ENCODE measurements at regions not wholly inside any gene's neighbourhood (a gene's known extent, or its start where the extent isn't known, plus 50 kb on each side); places are given as distances from the start of the nearest gene placed in this dataset.

GRCh38 chr6:210778-211374, 81.4 kb upstream of the DUSP22 start:
- DNase-seq: no peak

DNA sequence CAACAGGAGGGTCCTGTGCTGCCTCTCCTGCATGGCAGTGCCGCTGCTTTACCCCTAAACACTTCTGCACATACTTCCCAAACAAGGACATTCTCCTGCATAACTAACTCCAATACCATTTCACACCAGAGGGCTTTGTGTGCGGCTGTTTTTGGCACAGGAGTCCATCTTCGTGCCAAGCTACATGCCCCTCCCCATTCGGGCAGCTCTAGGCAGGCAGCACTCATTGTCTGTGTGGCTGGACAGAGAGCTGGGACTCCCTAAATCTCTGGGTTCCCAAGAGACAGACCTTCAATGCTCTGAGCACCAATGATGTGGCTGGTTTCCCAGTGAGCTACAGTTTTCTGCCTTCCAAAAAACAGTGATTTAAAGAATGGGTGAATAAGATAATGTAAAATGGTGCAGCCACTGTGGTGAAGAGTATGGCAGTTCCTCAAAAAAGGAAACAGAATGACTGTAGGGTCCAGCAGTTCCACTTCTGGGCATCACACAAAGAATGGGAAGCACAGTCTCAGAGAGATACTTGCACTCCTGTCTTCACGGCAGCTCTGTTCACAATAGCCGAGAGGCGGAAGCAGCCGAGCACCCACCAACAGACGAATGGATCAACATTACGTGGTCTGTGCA, 80.3 kb upstream of the DUSP22 start:
- DNase-seq: no peak

- no peak for DNase-seq
These were observed 79.0 kb upstream of the DUSP22 start for GRCh38 chr6:213284-213683.

- DNase-seq: no peak
These were observed 77.9 kb upstream of the DUSP22 start for GRCh38 chr6:214428-214827.

DNA sequence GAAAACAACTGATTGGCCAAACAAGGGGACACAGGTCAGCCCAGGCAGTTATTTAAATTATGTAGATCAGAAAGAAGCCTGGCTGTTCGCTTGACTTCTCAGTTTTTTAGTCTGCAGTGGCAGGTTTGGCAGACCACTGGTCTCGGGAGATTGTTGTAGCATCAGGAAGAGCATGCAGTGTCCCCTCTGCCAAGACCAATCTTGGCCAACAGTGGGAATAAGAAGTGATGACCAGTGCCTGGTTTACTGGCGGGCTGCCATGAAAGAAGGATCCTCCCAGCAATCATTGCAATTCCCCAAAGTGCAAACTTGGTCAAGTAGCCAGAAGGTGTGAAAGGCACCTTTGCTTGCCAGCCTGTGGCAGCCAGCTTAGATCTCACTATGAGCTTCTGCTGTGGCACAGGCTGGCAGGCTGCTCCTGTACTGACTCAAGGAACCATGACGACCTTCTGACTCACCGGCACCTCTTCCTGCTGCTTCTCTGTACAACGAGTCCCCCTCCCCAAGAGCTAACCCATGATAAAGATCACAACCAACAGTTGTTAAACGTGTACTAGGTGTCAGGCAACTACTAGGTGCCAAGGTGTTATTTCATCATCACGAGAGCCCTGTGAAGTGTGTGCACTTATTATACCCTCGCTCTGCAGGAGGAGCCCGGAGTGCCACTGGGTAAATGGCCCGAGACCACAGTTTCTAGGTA, 76.8 kb upstream of the DUSP22 start:
- DNase-seq: peak; percentile 77 to 84

GRCh38 chr6:217048-217659, 75.1 kb upstream of the DUSP22 start:
- DNase-seq: peak; percentile 65 to 70

GRCh38 chr6:218153-219018, 73.9 kb upstream of the DUSP22 start:
- DNase-seq: no peak

DNA sequence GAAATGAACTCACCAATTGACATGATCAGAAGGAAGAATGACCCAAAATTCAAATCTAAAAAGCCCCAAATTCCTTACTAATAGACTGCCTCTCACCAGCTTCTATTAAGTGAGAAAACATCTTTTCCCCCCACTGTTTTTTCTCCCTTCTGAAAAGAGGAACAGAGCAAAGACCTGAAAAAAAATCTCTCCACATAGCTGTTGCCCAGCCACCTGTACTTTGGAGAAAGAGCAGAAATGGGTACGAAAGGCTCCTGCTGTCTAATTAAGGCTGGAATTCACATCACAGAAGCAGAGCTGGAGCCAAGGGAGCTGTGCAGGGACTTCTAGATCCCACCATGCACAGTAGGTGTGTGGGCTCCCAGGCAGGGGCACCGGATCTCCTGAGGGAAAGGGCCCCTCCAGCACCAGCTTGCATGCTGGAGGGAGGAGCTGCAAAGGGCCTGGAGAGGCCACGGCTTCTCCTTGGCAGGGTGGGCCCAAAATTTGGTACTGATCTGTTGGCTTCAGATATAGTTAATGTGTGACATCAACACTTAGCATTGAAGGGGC, 73.2 kb upstream of the DUSP22 start:
- DNase-seq: no peak

- DNase-seq: peak in 1 of 2 experiments; percentile 42
These were observed 72.6 kb upstream of the DUSP22 start for GRCh38 chr6:219641-220198.

- no peak for DNase-seq
These were observed 72.0 kb upstream of the DUSP22 start for GRCh38 chr6:220312-220711.

DNA sequence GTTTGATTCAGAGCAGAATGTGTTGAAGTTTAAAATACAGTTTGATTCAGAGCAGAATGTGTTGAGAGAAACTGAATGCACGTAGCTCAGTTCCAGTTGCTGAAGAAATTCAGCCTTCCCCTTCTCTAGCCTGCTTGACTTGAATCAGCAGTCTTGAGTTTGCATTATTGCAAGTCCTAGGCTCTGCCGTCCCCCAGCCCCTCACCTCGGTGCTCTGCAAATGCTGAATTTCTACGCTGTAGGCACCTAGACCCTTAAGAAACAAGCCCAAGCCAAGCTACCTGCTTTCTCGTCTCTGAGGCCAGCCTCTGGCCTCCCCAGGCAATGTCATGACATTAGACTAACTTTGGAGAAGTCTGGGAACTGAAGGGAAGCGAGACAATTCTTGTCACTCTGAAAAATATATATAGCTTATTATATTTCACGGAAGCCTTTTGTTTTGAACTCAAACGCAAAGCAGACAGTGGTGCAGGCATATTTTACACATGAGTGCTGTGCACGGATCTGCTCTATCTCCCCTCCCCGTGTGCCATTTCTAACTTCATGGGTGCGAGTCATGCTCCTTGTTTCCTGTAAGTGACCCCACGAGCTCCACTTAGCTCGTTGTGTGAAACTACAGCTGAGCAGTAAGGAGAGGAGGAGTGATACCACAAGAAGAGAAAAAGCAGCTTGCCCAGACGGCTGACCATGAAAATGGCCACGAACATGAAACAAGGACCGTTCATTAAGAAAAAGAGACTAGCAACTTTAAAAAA, 71.4 kb upstream of the DUSP22 start:
- DNase-seq: peak in 1 of 2 experiments; percentile 52

GRCh38 chr6:221531-222349, 70.5 kb upstream of the DUSP22 start:
- peak; percentile 24 to 28 for DNase-seq

- no peak for DNase-seq
These were observed 69.8 kb upstream of the DUSP22 start for GRCh38 chr6:222468-222867.

DNA sequence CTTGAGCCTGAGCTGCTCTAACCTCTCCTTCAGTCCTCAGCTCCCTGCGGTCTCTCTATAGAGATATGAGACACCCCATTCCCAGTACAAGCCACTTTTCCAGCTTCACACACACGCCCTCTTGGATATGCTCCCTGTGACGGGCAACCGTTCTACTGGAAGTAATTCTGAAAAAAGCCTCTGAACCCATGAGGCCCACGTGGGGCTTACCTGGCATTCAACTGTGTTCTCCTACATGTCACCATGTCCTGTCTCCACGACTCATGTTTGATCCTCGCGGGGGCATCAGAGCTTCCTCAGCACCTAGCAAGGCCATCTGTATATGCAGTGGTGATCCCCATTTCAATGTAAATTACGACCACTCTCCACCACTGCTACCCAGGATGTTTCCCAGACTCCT, 69.2 kb upstream of the DUSP22 start:
- DNase-seq: peak in 1 of 2 experiments; percentile 34

GRCh38 chr6:223763-224162, 68.5 kb upstream of the DUSP22 start:
- DNase-seq: peak in 1 of 2 experiments; percentile 67

DNA sequence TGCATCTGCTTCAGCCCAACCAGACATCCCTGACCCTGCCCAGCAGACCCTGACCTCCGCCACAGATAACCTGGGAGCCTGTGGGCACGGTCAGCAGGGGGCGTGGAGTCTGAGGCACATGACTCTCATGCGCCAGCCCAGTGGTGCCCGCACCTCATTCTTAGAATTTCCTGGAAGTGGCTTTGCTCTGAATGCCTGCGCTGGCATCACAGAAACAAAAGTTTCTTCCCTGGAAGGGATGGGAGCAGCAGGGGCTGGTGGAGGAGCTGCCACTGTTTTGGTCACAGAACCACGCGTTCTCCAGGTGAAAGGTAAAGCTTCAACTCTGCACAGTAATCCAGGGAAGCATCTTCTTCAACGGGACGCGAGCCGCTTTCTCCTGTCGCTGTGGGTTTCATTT, 67.9 kb upstream of the DUSP22 start:
- DNase-seq: peak in 1 of 2 experiments; percentile 21

DNA sequence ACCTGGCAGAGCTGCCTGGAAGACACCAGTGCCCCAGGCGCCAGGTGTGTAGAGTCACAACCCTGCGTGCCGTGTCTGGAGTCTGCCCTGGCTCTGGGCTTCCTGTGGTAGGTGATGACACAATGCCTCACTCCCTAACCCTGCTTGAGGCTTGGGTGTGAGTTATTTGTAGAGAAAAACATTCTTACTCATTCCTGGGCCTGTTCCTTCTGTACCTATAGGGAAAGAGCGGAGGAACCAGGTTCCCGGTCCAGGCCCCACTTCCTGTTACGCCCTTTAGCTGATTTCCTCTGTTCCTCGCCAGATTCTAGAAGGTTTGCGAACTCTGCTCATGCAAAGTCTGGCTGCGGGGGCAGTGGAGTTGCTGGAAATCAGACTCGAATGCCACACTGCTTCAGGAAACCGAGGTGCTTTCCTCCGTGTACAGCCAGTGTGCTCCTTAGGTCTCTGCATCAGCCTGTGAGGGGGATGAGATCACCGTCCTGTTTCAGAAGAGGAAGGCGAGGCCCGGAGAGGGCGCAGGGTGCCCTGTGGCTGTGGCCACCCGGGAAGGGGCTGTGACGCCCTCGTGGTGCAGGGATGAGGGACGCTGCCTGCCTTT, 67.1 kb upstream of the DUSP22 start:
- DNase-seq: peak; percentile 85 to 88

GRCh38 chr6:225907-226306, 66.4 kb upstream of the DUSP22 start:
- DNase-seq: no peak

DNA sequence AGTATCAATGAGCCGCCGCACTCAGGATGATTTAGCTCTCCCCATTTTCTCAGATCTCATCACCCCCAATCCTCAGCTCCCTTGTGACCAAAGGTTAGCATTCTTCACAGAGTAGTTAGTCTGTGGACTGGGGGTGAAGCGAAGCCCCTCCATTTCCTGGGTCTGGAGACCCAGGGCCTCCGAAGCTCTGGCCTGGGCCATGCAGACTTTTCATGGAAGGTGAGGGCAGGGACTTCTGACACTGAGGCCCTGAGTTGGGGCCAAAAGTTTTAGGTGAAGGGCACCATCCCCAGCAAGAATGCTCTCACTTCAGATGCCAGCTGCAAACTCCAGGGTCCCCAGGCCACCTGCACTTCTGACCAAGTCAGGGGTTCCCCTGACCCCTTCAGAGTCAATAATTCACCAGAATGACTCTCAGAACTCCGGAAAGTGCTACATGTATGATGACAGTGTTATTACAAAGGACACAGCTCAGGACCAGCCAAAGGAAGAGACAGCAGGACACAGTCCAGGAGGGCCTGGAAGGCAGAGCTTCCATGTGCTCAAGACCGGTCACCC, 65.7 kb upstream of the DUSP22 start:
- DNase-seq: peak in 1 of 2 experiments; percentile 17
